GM10248 (cell line): ENCODE measurements at regions not wholly inside any gene's neighbourhood (a gene's known extent, or its start where the extent isn't known, plus 50 kb on each side); places are given as distances from the start of the nearest gene placed in this dataset.

ENCODE experiments used
- CTCF ChIA-PET: fragments of 300-600 bp; sonication (Branson Sonifier 250); formaldehyde crosslinking; extraction: SDS; loops from one replicate; lab custom pipeline; 2021; ENCODE audit warnings: antibody characterized with exemption; lab: Yijun Ruan, JAX
- POLR2A ChIA-PET: fragments of 350-650 bp; sonication (Branson Sonifier 250); formaldehyde crosslinking; extraction: SDS; loops from one replicate; lab custom pipeline; 2020; ENCODE audit warnings: antibody characterized with exemption; lab: Yijun Ruan, JAX
- DNase-seq: peaks from one replicate; pipeline ENCODE4 v3.0.0; 2012; ENCODE audit errors: extremely low spot score
- TF ChIP-seq, protein P1 (sequence below): IDR thresholded peaks from 2 replicates; pipeline ENCODE4 v1.5.1; 2012; ENCODE audit warnings: mild to moderate bottlenecking, low read depth; ENCODE audit errors: extremely low read depth, missing control alignments, control extremely low read depth

DNA sequence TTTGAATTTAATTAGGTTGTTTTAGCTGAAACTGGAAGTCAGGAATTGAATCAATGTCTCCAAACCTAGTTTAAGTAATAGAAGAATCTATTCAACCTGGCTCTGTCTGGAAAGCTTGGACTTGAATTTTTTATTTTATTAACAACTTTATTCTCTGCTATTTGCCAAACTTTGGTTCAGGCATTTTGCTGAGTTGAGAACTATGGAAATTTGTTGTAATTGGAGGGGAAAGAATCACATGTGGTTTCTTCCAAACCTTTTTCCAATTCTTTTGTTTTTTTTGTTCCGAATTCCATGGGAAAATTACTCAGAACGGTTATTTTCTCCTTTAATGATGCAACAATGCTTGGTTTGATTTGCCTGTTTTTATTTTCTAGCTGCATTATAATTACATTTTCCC, 98.2 kb upstream of the RPS23 start:
- ChIA-PET CTCF (interaction anchor here (1.0 to 1.1 kb wide), 2 partner anchors 11 to 24 kb away, joined by 3 to 4 read pairs; no protein-coding TSS in a partner anchor), POLR2A (no interaction called here)
- TF ChIP-seq, protein P1, sequence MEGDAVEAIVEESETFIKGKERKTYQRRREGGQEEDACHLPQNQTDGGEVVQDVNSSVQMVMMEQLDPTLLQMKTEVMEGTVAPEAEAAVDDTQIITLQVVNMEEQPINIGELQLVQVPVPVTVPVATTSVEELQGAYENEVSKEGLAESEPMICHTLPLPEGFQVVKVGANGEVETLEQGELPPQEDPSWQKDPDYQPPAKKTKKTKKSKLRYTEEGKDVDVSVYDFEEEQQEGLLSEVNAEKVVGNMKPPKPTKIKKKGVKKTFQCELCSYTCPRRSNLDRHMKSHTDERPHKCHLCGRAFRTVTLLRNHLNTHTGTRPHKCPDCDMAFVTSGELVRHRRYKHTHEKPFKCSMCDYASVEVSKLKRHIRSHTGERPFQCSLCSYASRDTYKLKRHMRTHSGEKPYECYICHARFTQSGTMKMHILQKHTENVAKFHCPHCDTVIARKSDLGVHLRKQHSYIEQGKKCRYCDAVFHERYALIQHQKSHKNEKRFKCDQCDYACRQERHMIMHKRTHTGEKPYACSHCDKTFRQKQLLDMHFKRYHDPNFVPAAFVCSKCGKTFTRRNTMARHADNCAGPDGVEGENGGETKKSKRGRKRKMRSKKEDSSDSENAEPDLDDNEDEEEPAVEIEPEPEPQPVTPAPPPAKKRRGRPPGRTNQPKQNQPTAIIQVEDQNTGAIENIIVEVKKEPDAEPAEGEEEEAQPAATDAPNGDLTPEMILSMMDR = no peak
- no peak for DNase-seq

DNA sequence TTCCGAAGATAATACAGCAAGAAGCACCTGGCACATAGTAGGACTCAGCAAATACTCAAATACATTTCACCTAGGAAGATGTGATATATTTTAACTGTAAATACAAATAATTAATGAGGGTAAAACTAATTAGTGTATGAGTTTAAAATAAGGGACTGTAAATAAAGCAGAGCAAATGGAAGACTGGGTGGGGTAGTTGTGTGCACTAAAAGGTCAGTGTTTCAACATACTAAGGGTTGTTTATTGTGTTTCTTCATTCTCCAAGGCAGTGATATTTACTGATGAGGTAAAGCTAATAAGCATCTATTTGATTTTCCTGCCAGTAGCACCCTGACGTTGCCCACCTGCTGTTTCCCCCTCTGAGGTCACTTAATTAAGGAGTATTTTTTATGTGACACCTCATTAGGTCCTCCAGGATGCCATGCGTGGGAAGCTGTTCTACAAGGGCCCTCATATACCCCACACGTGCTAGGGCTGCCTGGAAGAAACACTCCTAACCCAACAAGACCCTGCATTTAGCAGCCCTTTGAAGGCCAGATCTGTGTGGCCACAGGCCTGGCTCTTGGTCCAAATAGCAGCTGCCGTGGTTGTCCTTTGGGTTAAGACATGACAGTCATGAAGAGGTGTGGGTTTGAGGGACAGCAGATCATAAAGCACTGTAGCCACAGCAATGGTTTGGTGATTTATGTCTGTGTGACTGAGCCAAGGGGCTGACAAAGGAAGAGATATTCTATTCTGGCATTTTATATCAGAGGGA, 97.5 kb upstream of the RPS23 start:
- CTCF ChIA-PET = interaction anchor here (1.1 kb wide), 2 partner anchors 24 to 33 kb away, joined by 3 to 4 read pairs; no protein-coding TSS in a partner anchor
- TF ChIP-seq, protein P1 = no peak
- DNase-seq = no peak
- POLR2A ChIA-PET = no interaction called here

DNA sequence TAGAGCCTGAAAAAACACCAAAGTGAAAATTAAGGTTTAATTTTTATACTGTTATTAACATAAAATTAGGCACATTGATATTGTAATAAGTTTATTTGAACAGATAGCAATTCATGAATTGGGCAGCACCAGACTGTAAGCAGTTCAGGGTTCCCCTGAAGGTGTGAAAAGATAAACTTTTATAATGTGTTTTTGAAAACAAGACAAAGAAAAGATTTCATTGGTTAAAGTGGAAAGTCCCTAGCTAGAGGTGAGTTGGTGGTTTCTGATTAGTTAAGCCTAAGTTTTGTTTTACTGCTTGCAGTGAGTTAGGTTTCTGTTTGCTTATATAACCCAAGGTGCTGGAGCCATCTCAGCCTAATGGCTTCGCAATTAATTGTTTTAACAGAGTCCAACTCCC, 96.5 kb upstream of the RPS23 start:
- ChIA-PET POLR2A (no interaction called here), CTCF (interaction anchor here (0.9 kb wide), 1 partner anchor 12 kb away, joined by 3 read pairs; no protein-coding TSS in a partner anchor)
- no peak for DNase-seq
- TF ChIP-seq, protein P1 = no peak

DNA sequence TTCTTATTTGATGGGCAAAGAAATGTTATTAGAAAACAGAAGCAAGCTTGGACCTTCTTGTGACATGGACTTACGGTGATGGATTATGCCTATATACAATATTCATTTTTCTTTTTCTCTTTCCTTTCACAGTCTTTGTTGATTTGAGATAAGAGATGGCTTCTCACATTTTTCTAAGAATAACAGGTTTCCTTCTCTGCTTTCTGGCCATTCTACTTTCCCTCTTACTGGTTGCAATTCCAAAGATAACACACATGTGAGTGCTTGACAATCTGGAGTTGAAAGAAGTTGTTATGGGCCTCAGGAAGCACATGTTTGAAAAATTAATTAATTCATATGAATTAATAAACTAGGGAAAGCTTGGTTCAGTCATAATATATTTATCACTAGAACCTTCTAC, 89.8 kb upstream of the RPS23 start:
- POLR2A ChIA-PET = no interaction called here
- CTCF ChIA-PET = interaction anchor here (1.3 to 2.8 kb wide), 2 partner anchors 10 to 16 kb away, joined by 3 to 12 read pairs; no protein-coding TSS in a partner anchor

DNA sequence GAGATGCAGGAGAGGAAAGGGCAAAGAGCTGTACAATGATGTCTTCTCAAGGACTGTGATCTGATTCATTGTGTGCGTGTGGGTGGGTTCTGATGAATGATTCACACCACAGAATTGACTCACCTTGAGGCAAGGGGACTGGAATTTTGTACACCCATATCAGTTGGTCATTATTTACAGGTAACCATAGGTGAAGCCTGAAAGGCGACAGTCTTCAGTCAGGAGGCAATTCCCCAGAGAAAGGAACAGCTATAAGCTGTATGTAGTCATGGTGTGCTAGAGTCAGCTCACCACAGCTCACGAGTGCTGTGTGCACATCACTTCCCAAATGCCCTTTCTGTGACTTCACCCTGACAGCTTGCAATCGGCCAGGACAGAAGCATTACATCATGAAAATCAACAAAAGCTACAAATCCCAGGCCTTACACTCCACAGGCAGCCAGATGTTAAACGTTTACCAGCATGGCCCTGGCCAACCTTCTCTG, 87.6 kb upstream of the RPS23 start:
- ChIA-PET POLR2A (no interaction called here), CTCF (interaction anchor here (0.7 to 8.2 kb wide), 4 partner anchors 8 to 30 kb away, joined by 3 to 64 read pairs (median 10); no protein-coding TSS in a partner anchor)
- no peak for DNase-seq
- TF ChIP-seq, protein P1 = no peak

More for the DNA sequence above, 89.8 kb upstream of the RPS23 start:
- no peak for DNase-seq
- TF ChIP-seq, protein P1 = no peak

DNA sequence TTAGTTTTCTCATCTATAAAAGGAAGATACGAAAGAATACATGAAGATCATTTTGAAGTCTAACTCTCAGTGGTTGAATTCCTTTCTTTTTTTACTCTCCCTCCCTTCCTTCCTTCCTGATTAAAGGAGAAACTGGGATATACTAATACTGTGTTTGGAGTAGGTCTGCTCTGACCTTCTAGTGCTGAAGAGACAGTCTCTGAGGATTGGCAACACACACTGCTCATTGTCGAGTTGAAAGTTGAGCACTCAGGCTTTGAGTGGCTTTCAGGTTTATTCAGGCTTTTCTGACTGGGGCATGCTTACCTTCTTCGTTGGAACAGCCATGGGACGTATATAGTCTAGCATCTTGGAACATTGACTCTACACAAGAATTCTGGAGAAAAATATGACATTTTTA, 86.9 kb upstream of the RPS23 start:
- no peak for DNase-seq
- POLR2A ChIA-PET = no interaction called here
- CTCF ChIA-PET = interaction anchor here (8.2 kb wide), 1 partner anchor 13 kb away, joined by 64 read pairs; no protein-coding TSS in a partner anchor
- TF ChIP-seq, protein P1 = no peak
